ENCODE measurements at regions not wholly inside any gene's neighbourhood (a gene's known extent, or its start where the extent isn't known, plus 50 kb on each side); places are given as distances from the start of the nearest gene placed in this dataset.

- H3K27me3 Mint-ChIP-seq = no peaks in the 10 kb centered on the region
- H3K36me3 Mint-ChIP-seq = no peaks in the 10 kb centered on the region
- no peak for DNase-seq
- no peak overlapping the region for H3K27ac Mint-ChIP-seq
- Histone ChIP-seq H3K27me3 (ENCODE audit: insufficient read depth, low read length) (no peaks in the 10 kb centered on the region), H3K27ac (ENCODE audit: low read depth, low read length) (no peak overlapping the region), H3K36me3 (ENCODE audit: insufficient read depth, low read length) (no peaks in the 10 kb centered on the region), H3K4me1 (ENCODE audit: insufficient read depth, low read length) (no peaks in the 10 kb centered on the region), H3K9me3 (ENCODE audit: control insufficient read depth in 1 of 2, low read length in 2 of 2) (no peaks in the 10 kb centered on the region), H3K4me3 (ENCODE audit: low read length in 2 of 2) (no peak overlapping the region)
- ChIA-PET POLR2A (ENCODE audit: partially characterized antibody) (no interaction called here), CTCF (ENCODE audit: partially characterized antibody) (no interaction called here)
- intact Hi-C loops (cut with micrococcal nuclease) = no loop called here
- no peak overlapping the region for H3K4me3 Mint-ChIP-seq
- no peaks in the 10 kb centered on the region for H3K4me1 Mint-ChIP-seq
- peaks cover 0 to 6% (median 2%) of the 10 kb centered on the region in 8 donors for H3K9me3 Mint-ChIP-seq
These were observed 501.5 kb downstream of the BCL11A start for GRCh38 chr2:60051991-60052390.

DNA sequence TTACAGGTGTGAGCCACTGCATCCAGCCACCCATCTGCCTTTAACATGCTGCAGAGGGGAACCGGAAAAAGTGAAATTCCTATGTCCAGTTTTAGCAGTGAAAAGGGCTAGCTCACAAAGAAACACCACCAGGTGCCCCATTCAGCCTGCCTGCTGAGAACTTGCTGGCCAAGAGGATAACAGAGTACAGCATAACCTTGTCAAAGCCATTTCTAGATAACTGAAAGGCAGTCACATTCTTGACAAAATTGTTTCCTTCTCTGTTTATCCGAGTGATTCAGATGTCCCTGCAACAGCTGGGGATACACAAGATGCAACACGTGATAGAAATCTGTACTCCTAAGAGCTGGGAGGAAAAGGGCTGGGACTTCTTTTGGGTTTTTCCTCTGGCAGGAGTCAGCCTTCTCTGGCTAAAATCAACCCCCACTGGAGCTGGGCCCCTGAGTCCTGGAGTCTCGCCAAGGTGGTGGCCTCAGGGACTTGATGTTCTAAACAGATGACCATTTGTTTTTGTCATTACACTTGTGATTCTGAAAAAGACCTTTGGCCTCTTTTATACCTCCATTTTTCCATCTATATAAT is 505.4 kb downstream of the BCL11A start:
- H3K27ac ChIP-seq (ENCODE audit: low read depth, low read length) = no peak overlapping the region
- H3K4me1 ChIP-seq (ENCODE audit: insufficient read depth, low read length) = no peaks in the 10 kb centered on the region
- H3K27me3 Mint-ChIP-seq = no peaks in the 10 kb centered on the region
- POLR2A ChIA-PET (ENCODE audit: partially characterized antibody) = no interaction called here
- no peaks in the 10 kb centered on the region for H3K27me3 ChIP-seq (ENCODE audit: insufficient read depth, low read length)
- H3K27ac Mint-ChIP-seq = no peak overlapping the region
- H3K4me3 ChIP-seq (ENCODE audit: low read length in 2 of 2) = no peak overlapping the region
- H3K36me3 ChIP-seq (ENCODE audit: insufficient read depth, low read length) = no peaks in the 10 kb centered on the region
- DNase-seq = no peak
- CTCF ChIA-PET (ENCODE audit: partially characterized antibody) = no interaction called here
- no peaks in the 10 kb centered on the region for H3K4me1 Mint-ChIP-seq
- H3K4me3 Mint-ChIP-seq = no peak overlapping the region
- peaks cover 0 to 6% (median 2%) of the 10 kb centered on the region in 8 donors for H3K9me3 Mint-ChIP-seq
- intact Hi-C loops (cut with micrococcal nuclease) = no loop called here
- H3K9me3 ChIP-seq (ENCODE audit: control insufficient read depth in 1 of 2, low read length in 2 of 2) = no peaks in the 10 kb centered on the region
- H3K36me3 Mint-ChIP-seq = no peaks in the 10 kb centered on the region

- H3K4me3 ChIP-seq (ENCODE audit: low read length in 2 of 2) = no peak overlapping the region
- no peak for DNase-seq
- no peaks in the 10 kb centered on the region for H3K36me3 ChIP-seq (ENCODE audit: insufficient read depth, low read length)
- Mint-ChIP-seq H3K4me1 (no peaks in the 10 kb centered on the region), H3K4me3 (no peak overlapping the region), H3K9me3 (peaks cover 0 to 6% (median 2%) of the 10 kb centered on the region in 8 donors), H3K36me3 (no peaks in the 10 kb centered on the region), H3K27ac (no peak overlapping the region), H3K27me3 (no peaks in the 10 kb centered on the region)
- ChIA-PET CTCF (ENCODE audit: partially characterized antibody) (no interaction called here), POLR2A (ENCODE audit: partially characterized antibody) (no interaction called here)
- no peaks in the 10 kb centered on the region for H3K9me3 ChIP-seq (ENCODE audit: control insufficient read depth in 1 of 2, low read length in 2 of 2)
- intact Hi-C loops (cut with micrococcal nuclease) = no loop called here
- no peak overlapping the region for H3K27ac ChIP-seq (ENCODE audit: low read depth, low read length)
- no peaks in the 10 kb centered on the region for H3K4me1 ChIP-seq (ENCODE audit: insufficient read depth, low read length)
- H3K27me3 ChIP-seq (ENCODE audit: insufficient read depth, low read length) = no peaks in the 10 kb centered on the region
These were observed 506.1 kb downstream of the BCL11A start for GRCh38 chr2:60047347-60047746.

DNA sequence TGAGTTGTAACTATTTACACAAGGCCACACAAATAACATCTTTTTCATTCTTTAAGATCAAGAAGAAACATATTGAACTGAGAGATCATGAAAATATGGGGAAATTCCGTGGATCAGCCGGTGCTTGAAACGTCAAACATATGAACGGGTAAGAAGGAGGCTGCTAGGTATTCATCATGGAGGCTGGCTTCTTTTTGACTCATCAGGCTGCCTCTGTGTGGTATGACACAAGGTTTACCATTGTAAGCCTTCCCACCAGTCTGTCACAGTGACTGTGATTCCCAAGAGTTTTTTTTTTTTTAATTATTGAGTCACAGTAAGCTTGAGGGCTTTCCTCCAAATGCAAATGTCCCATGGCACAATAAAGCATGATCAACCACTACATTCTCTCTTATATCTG is 506.9 kb downstream of the BCL11A start:
- Histone ChIP-seq H3K27ac (ENCODE audit: low read depth, low read length) (no peak overlapping the region), H3K27me3 (ENCODE audit: insufficient read depth, low read length) (no peaks in the 10 kb centered on the region), H3K4me1 (ENCODE audit: insufficient read depth, low read length) (no peaks in the 10 kb centered on the region), H3K36me3 (ENCODE audit: insufficient read depth, low read length) (no peaks in the 10 kb centered on the region), H3K9me3 (ENCODE audit: control insufficient read depth in 1 of 2, low read length in 2 of 2) (no peaks in the 10 kb centered on the region), H3K4me3 (ENCODE audit: low read length in 2 of 2) (no peak overlapping the region)
- no peak for DNase-seq
- ChIA-PET CTCF (ENCODE audit: partially characterized antibody) (no interaction called here), POLR2A (ENCODE audit: partially characterized antibody) (no interaction called here)
- no peak overlapping the region for H3K27ac Mint-ChIP-seq
- H3K27me3 Mint-ChIP-seq = no peaks in the 10 kb centered on the region
- intact Hi-C loops (cut with micrococcal nuclease) = no loop called here
- H3K9me3 Mint-ChIP-seq = peaks cover 0 to 6% (median 2%) of the 10 kb centered on the region in 8 donors
- H3K36me3 Mint-ChIP-seq = no peaks in the 10 kb centered on the region
- no peak overlapping the region for H3K4me3 Mint-ChIP-seq
- no peaks in the 10 kb centered on the region for H3K4me1 Mint-ChIP-seq

DNA sequence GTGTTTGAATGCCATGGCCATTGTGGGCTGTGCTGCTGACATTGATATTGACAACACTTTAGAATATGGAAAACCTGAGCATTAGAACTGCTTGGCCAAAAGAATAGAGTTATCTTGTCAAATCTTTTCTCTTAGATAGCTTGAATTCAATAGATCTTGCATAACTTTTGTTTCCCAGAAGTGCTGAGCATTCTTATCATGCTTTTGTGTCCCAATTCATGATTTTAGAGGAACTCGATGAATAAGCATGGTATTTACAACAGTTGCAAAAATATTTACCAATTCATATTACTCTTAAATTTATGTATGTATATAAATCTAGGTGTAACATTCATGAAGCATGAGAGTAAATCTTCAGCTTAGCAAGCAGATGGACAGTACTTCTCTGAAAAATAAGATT is 508.0 kb downstream of the BCL11A start:
- Mint-ChIP-seq H3K27ac (no peak overlapping the region), H3K4me3 (no peak overlapping the region), H3K4me1 (no peaks in the 10 kb centered on the region), H3K27me3 (no peaks in the 10 kb centered on the region), H3K9me3 (peaks cover 0 to 6% (median 2%) of the 10 kb centered on the region in 8 donors), H3K36me3 (no peaks in the 10 kb centered on the region)
- Histone ChIP-seq H3K9me3 (ENCODE audit: control insufficient read depth in 1 of 2, low read length in 2 of 2) (no peaks in the 10 kb centered on the region), H3K27me3 (ENCODE audit: insufficient read depth, low read length) (no peaks in the 10 kb centered on the region), H3K36me3 (ENCODE audit: insufficient read depth, low read length) (no peaks in the 10 kb centered on the region), H3K4me3 (ENCODE audit: low read length in 2 of 2) (no peak overlapping the region), H3K4me1 (ENCODE audit: insufficient read depth, low read length) (no peaks in the 10 kb centered on the region), H3K27ac (ENCODE audit: low read depth, low read length) (no peak overlapping the region)
- intact Hi-C loops (cut with micrococcal nuclease) = no loop called here
- no peak for DNase-seq
- CTCF ChIA-PET (ENCODE audit: partially characterized antibody) = no interaction called here
- POLR2A ChIA-PET (ENCODE audit: partially characterized antibody) = no interaction called here

- intact Hi-C loops (cut with micrococcal nuclease) = no loop called here
- Mint-ChIP-seq H3K9me3 (peaks cover 0 to 6% (median 2%) of the 10 kb centered on the region in 8 donors), H3K27me3 (no peaks in the 10 kb centered on the region), H3K4me3 (no peak overlapping the region), H3K4me1 (no peaks in the 10 kb centered on the region), H3K36me3 (no peaks in the 10 kb centered on the region), H3K27ac (no peak overlapping the region)
- ChIA-PET POLR2A (ENCODE audit: partially characterized antibody) (no interaction called here), CTCF (ENCODE audit: partially characterized antibody) (no interaction called here)
- DNase-seq = no peak
- H3K4me3 ChIP-seq (ENCODE audit: low read length in 2 of 2) = no peak overlapping the region
- no peaks in the 10 kb centered on the region for H3K9me3 ChIP-seq (ENCODE audit: control insufficient read depth in 1 of 2, low read length in 2 of 2)
- no peaks in the 10 kb centered on the region for H3K4me1 ChIP-seq (ENCODE audit: insufficient read depth, low read length)
- no peak overlapping the region for H3K27ac ChIP-seq (ENCODE audit: low read depth, low read length)
- H3K36me3 ChIP-seq (ENCODE audit: insufficient read depth, low read length) = no peaks in the 10 kb centered on the region
- H3K27me3 ChIP-seq (ENCODE audit: insufficient read depth, low read length) = no peaks in the 10 kb centered on the region
These were observed 509.0 kb downstream of the BCL11A start for GRCh38 chr2:60044484-60044883.

DNA sequence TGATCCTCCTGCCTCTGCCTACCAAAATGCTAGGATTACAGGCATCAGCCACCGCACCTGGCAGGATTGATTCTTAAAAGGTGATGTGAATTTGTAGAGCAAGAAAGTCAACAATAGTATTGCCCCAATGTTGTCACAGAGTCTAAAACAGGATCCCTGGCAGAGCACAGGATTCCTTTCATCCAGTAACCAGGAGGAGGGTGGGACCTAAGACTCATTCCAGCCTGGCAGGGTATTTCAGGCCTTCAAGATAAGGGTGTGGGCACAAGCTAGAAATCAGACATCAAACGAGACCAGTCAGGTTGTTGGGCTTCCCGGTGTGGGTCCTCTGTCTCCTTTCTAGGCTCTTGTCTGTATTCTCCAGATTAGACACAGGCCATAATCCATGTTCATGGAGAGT is 511.4 kb downstream of the BCL11A start:
- intact Hi-C loops (cut with micrococcal nuclease) = no loop called here
- ChIA-PET POLR2A (ENCODE audit: partially characterized antibody) (no interaction called here), CTCF (ENCODE audit: partially characterized antibody) (no interaction called here)
- peaks cover 0 to 7% (median under 1%) of the 10 kb centered on the region in 8 donors for H3K9me3 Mint-ChIP-seq
- Histone ChIP-seq H3K4me3 (ENCODE audit: low read length in 2 of 2) (no peak overlapping the region), H3K36me3 (ENCODE audit: insufficient read depth, low read length) (no peaks in the 10 kb centered on the region), H3K27me3 (ENCODE audit: insufficient read depth, low read length) (no peaks in the 10 kb centered on the region), H3K4me1 (ENCODE audit: insufficient read depth, low read length) (no peaks in the 10 kb centered on the region), H3K9me3 (ENCODE audit: control insufficient read depth in 1 of 2, low read length in 2 of 2) (no peaks in the 10 kb centered on the region), H3K27ac (ENCODE audit: low read depth, low read length) (no peak overlapping the region)
- no peaks in the 10 kb centered on the region for H3K4me1 Mint-ChIP-seq
- H3K27ac Mint-ChIP-seq = no peak overlapping the region
- DNase-seq = no peak
- H3K4me3 Mint-ChIP-seq = no peak overlapping the region
- H3K36me3 Mint-ChIP-seq = no peaks in the 10 kb centered on the region
- H3K27me3 Mint-ChIP-seq = no peaks in the 10 kb centered on the region

- Mint-ChIP-seq H3K27ac (no peak overlapping the region), H3K27me3 (no peaks in the 10 kb centered on the region), H3K4me1 (no peaks in the 10 kb centered on the region), H3K36me3 (no peaks in the 10 kb centered on the region), H3K9me3 (peaks cover 0 to 26% (median 16%) of the 10 kb centered on the region in 8 donors), H3K4me3 (no peak overlapping the region)
- peaks cover 0 to 8% of the 10 kb centered on the region in 2 donors for H3K9me3 ChIP-seq (ENCODE audit: control insufficient read depth in 1 of 2, low read length in 2 of 2)
- H3K4me1 ChIP-seq (ENCODE audit: insufficient read depth, low read length) = no peaks in the 10 kb centered on the region
- no peaks in the 10 kb centered on the region for H3K27me3 ChIP-seq (ENCODE audit: insufficient read depth, low read length)
- ChIA-PET POLR2A (ENCODE audit: partially characterized antibody) (no interaction called here), CTCF (ENCODE audit: partially characterized antibody) (no interaction called here)
- DNase-seq = no peak
- intact Hi-C loops (cut with micrococcal nuclease) = no loop called here
- H3K27ac ChIP-seq (ENCODE audit: low read depth, low read length) = no peak overlapping the region
- H3K4me3 ChIP-seq (ENCODE audit: low read length in 2 of 2) = no peak overlapping the region
- H3K36me3 ChIP-seq (ENCODE audit: insufficient read depth, low read length) = no peaks in the 10 kb centered on the region
These were observed 520.1 kb downstream of the BCL11A start for GRCh38 chr2:60033325-60033724.
